Panc1 (cell line): ENCODE measurements at regions not wholly inside any gene's neighbourhood (a gene's known extent, or its start where the extent isn't known, plus 50 kb on each side); places are given as distances from the start of the nearest gene placed in this dataset.

ENCODE experiments used
- ATAC-seq: fragments of 200-7000 bp; cut with Tn5 transposase; 2 replicates; pipeline ENCODE4 v1.9.1; 2020; ENCODE audit warnings: mild to moderate bottlenecking, moderate library complexity
- BruUV-seq: library from RNA; stranded (reverse); fragments of 400-500 nt; replicated peaks from 2 replicates; lab custom pipeline; 2021; lab: Mats Ljungman, UMichigan
- CTCF ChIA-PET: fragments of 300-600 bp; sonication (Branson Sonifier 250); formaldehyde crosslinking; loops from one replicate; lab custom pipeline; 2022; ENCODE audit warnings: antibody characterized with exemption; lab: Charles Lee
- POLR2A ChIA-PET: fragments of 300-600 bp; sonication (Branson Sonifier 250); formaldehyde crosslinking; loops from one replicate; lab custom pipeline; 2022; ENCODE audit warnings: antibody characterized with exemption; lab: Charles Lee
- DNase-seq: peaks from one replicate; pipeline ENCODE4 v3.0.0-alpha.2; 2010; ENCODE audit warnings: low read depth, low spot score
- H3K27ac ChIP-seq: 2 replicates; pipeline ENCODE4 v1.5.1; 2011; ENCODE audit warnings: mild to moderate bottlenecking, low read length, inconsistent platforms
- H3K27me3 ChIP-seq: fragments of 200-500 bp; sonication (Bioruptor generic); 2 replicates; pipeline ENCODE4 v1.6.0; 2014; ENCODE audit warnings: low read length, inconsistent platforms; ENCODE audit not compliant: control insufficient read depth, insufficient read depth
- H3K36me3 ChIP-seq: fragments of 200-500 bp; sonication (Bioruptor generic); 2 replicates; pipeline ENCODE4 v1.5.1; 2014; ENCODE audit warnings: inconsistent platforms, mild to moderate bottlenecking, low read length, moderate library complexity; ENCODE audit not compliant: control insufficient read depth, insufficient read depth
- H3K4me1 ChIP-seq: 2 replicates; pipeline ENCODE4 v1.5.1; 2011; ENCODE audit warnings: inconsistent platforms, mild to moderate bottlenecking, low read length, moderate library complexity; ENCODE audit not compliant: control insufficient read depth, insufficient read depth
- H3K4me3 ChIP-seq, 2 experiments: 2 replicates each; pipeline ENCODE4 v1.5.1; 2011 to 2012; ENCODE audit warnings: low read depth in 2 of 2, low read length in 2 of 2, mild to moderate bottlenecking in 2 of 2, inconsistent platforms in 1 of 2, moderate library complexity in 1 of 2
- H3K9me3 ChIP-seq: fragments of 200-500 bp; sonication (Bioruptor generic); 2 replicates; pipeline ENCODE4 v1.5.1; 2014; ENCODE audit warnings: low read depth, mild to moderate bottlenecking, inconsistent platforms, low read length, moderate library complexity; ENCODE audit not compliant: control insufficient read depth, insufficient read depth
- CTCF ChIP-seq: fragments of 450-650 bp; IDR thresholded peaks from 2 replicates; pipeline ENCODE4 v1.5.1; 2017; ENCODE audit warnings: mild to moderate bottlenecking
- POLR2AphosphoS5 ChIP-seq: IDR thresholded peaks from 2 replicates; pipeline ENCODE4 v1.6.1; 2012; ENCODE audit warnings: mild to moderate bottlenecking, low read depth, low read length, moderate library complexity
- REST ChIP-seq, 2 experiments: IDR thresholded peaks; 2 replicates each; pipeline ENCODE4 v1.6.1; 2011 to 2012; ENCODE audit warnings: low read depth in 2 of 2, control low read depth in 1 of 2, low read length in 1 of 2, mild to moderate bottlenecking in 1 of 2, moderate library complexity in 1 of 2; ENCODE audit not compliant: insufficient read depth in 1 of 2
- SIN3A ChIP-seq: IDR thresholded peaks from 2 replicates; pipeline ENCODE4 v1.6.1; 2012; ENCODE audit warnings: low read depth, mild to moderate bottlenecking, low read length, moderate library complexity, borderline replicate concordance; ENCODE audit not compliant: insufficient read depth
- TCF7L2 ChIP-seq: IDR thresholded peaks from 2 replicates; pipeline ENCODE4 v1.6.1; 2011; ENCODE audit warnings: mild to moderate bottlenecking, low read depth, low read length, inconsistent platforms
- in situ Hi-C: cut with HindIII; loops from 2 replicates; pipeline ENCODE4 v1.10.0; 2016; ENCODE audit warnings: low sequenced_read_pairs, low pct_unique_long_range_greater_than_20kb
- intact Hi-C: fragments of 100-400 bp; cut with micrococcal nuclease; formaldehyde crosslinking; loops from one replicate; pipeline ENCODE4 v1.10.0; 2022; ENCODE audit not compliant: unreplicated experiment

GRCh38 chr16:26736084-26736483, 330.6 kb upstream of the C16orf82 start:
- H3K36me3 ChIP-seq: no peaks in the 10 kb centered on the region
- H3K27me3 ChIP-seq: peaks cover 2% of the 10 kb centered on the region; the same call in 1 of the 2 replicates
- H3K4me1 ChIP-seq: no peaks in the 10 kb centered on the region
- intact Hi-C loops (no loop called here), in situ Hi-C loops (no loop called here)
- ChIA-PET POLR2A (no interaction called here), CTCF (no interaction called here)
- H3K4me3 ChIP-seq: no peak overlapping the region
- no TSS peak for BruUV-seq
- H3K27ac ChIP-seq: no peak overlapping the region
- no peaks in the 10 kb centered on the region for H3K9me3 ChIP-seq
- DNase-seq: no peak
- no peak for TF ChIP-seq TCF7L2
- no peak for TF ChIP-seq CTCF
- TF ChIP-seq POLR2AphosphoS5: no peak
- no peak for TF ChIP-seq SIN3A
- TF ChIP-seq REST (IDR thresholded peaks at IDR 0.05; ENCODE audit: insufficient read depth in 1 of 2, low read depth in 2 of 2, low read length in 1 of 2): no peak
- no peak for ATAC-seq

GRCh38 chr16:26740771-26741170, 326.0 kb upstream of the C16orf82 start:
- TF ChIP-seq TCF7L2 (no peak), SIN3A (no peak), REST (IDR thresholded peaks at IDR 0.05; ENCODE audit: insufficient read depth in 1 of 2, low read depth in 2 of 2, low read length in 1 of 2) (no peak), CTCF (no peak), POLR2AphosphoS5 (no peak)
- no peak overlapping the region for H3K27ac ChIP-seq
- H3K27me3 ChIP-seq: peaks cover 3% of the 10 kb centered on the region; the same call in 1 of the 2 replicates
- CTCF ChIA-PET: interaction anchor here (0.6 kb wide), 1 partner anchor 369 kb away, joined by 8 read pairs; no protein-coding TSS in a partner anchor
- intact Hi-C loops: no loop called here
- in situ Hi-C loops: no loop called here
- BruUV-seq: no TSS peak
- ATAC-seq: no peak
- POLR2A ChIA-PET: no interaction called here
- no peaks in the 10 kb centered on the region for H3K4me1 ChIP-seq
- H3K36me3 ChIP-seq: no peaks in the 10 kb centered on the region
- no peak for DNase-seq
- H3K4me3 ChIP-seq: no peak overlapping the region
- no peaks in the 10 kb centered on the region for H3K9me3 ChIP-seq
